GM19467 (cell line): ENCODE measurements at regions not wholly inside any gene's neighbourhood (a gene's known extent, or its start where the extent isn't known, plus 50 kb on each side); places are given as distances from the start of the nearest gene placed in this dataset.

Experiments
- ATAC-seq: cut with Tn5 transposase; IDR thresholded peaks from one replicate; pipeline ENCODE4 v1.9.1; 2021; ENCODE audit warnings: mild to moderate bottlenecking, moderate library complexity; ENCODE audit not compliant: unreplicated experiment

DNA sequence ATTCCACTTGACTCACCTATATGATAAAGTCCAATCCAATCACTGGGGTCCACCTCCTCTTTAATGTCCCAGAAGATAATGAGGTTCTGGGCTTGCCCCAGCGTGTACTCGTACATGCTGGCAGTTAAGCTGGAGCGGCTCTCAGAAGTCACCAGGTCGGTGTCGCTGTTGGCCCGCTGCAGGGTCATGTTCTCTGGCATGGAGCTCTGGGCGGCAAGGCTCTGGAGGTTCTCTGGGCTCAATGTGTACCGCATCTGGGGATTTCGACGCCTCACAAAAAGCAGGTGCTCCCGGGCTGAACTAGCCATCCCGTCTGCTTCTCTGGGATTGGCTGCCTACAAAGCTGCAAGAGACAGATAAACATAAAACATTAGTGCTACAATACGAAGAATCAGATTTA lies 206.4 kb upstream of the CCDC150 start:
- no peak for ATAC-seq

DNA sequence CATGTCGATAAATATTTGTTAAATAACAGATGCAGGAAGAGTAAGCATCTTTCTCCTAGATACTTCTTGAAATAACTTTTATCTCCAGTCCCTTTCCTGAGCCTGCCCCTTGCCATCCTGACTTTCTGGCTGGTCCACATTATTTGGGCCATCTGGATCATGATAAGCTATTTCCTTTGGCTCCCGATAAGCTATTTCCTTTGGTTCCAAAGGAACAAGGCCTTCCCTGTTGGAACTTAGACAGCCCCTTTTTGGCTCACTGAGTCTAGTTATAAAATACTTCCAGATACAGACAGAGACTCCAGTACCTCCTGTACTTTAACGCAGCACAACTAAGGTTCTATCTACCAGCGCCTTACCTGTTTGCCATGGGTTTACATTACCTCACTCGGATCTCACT lies 205.3 kb upstream of the CCDC150 start:
- no peak for ATAC-seq

GRCh38 chr2:196435189-196435588 lies 204.3 kb upstream of the CCDC150 start:
- ATAC-seq = no peak

DNA sequence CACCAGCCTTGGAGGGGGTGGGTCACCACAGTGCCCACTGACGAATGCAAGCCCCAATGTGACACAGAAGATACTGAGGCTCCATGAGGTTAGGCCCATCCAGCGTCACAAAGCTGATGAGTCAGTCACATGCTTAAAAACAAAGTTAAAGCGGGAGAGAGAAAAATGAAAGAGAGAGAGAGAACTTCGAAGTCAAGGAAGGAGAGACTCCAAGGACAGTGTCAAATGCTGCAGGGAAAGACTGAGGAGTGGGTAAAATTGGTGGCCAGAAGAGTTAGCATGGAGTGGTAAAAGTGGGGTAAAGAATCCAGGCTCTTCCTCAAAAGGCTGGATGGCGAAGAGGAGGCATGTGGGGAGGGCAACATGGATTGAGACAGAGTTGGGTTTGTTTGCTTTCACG lies 201.9 kb upstream of the CCDC150 start:
- no peak for ATAC-seq

- no peak for ATAC-seq
Measured at GRCh38 chr2:196439760-196440159, 199.8 kb upstream of the CCDC150 start.

DNA sequence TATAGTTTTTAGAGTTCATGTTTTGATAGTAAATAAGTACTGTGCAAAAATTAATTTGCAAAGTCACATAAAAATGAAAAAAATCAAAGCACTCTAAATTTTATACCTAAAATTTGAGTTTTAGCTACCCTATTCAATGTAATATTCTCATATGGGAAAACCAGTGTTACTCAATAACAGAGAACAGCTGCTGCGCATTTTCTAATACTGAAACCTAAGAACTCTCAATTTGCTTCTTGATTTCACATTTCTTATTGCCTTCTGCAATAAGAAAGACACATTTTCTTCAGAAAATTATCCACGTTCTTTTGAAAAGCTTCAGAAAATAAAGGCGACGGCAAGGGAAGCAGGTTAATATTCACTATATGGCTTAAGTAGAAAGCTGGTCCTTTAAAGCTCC lies 199.1 kb upstream of the CCDC150 start:
- ATAC-seq = no peak

DNA sequence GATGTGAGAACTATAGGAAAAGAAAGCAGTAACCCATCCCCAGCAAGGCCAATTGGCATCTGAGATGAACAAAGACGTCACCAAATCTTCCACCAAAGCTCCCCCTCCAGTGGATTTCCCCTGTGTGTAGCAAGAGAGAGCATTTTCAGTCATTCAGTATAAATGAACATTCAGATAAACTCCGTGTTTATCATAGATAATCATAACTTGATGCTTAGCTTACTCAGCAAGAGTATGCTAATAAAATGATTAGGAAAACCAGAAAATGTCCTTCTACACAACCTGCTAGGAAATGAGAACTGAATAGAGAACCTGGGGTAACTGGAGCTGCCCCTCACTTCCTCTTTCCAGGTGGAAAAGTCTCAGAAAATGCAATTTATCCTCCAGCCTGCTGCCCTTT lies 198.0 kb upstream of the CCDC150 start:
- no peak for ATAC-seq

- ATAC-seq = no peak
Measured at GRCh38 chr2:196442211-196442610, 197.3 kb upstream of the CCDC150 start.

DNA sequence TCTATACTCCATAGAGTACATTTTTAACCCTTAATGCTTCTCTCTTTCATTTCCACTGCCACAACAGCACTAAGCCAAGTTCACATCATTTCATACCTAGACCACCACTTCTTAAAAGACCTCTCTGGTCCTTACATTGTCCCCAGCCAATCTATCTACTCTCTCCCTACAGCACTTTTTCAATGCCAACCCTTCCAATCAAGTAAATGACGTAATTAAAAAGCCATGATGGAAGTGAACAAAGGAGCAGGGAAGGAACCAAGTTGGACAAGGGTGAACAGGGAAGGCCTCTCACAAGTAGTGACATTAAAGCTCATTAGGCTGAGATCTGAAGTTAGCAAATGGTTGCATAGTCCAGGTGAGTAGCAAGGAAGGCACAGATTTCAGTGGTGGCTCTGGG lies 195.1 kb upstream of the CCDC150 start:
- no peak for ATAC-seq

GRCh38 chr2:196445991-196446390 lies 193.5 kb upstream of the CCDC150 start:
- ATAC-seq = no peak

DNA sequence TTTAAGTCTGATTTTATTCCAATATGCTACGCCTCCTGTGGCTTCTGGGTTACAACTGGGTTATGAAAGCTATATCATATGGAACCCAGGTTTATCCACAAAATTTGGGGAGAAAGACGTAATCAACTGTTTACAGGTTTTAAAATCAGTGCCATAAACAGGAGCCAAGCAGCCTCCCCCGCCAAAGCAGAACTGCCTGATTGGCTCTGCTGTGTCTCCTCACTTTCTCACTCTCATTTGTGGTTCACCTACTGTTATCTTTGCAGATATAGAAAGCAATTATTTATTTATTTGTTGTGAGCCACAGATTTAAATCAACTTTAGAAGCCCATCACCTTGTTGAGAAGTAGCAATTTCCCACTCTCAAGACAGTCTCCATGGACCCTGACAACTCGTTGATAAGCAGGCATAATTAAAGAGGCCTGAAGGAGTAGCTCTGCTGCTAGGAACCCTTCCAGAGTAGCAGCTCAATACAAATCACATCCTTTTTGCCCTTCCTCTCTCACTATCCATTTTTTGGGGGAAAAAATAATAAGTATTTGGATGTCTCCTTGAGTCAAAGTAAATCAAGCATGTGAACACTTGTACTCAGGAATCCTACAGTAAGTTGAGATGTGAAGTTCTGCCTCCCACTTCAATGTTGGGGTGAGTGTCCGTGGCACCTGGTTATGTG lies 191.0 kb upstream of the CCDC150 start:
- ATAC-seq = no peak

GRCh38 chr2:196449083-196449482 lies 190.4 kb upstream of the CCDC150 start:
- no peak for ATAC-seq

DNA sequence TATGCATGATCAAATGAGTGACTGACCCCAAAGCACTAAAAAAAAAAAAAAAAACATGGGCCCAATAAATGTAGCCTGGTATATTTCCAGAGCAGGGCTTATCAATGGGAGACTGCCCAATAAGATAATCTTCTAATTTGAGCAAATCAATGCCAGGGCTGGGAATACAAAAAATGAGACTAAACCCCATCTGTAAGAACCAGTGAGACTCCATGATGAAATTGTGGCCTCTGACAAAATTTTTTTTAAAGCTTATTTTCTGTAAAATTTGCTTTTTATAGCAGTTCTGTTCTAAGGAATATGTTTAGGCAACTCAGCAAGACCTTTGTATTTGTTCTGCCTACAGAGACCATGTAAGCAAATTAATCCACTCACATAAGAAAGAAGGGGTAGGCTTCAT lies 186.8 kb upstream of the CCDC150 start:
- ATAC-seq = no peak

DNA sequence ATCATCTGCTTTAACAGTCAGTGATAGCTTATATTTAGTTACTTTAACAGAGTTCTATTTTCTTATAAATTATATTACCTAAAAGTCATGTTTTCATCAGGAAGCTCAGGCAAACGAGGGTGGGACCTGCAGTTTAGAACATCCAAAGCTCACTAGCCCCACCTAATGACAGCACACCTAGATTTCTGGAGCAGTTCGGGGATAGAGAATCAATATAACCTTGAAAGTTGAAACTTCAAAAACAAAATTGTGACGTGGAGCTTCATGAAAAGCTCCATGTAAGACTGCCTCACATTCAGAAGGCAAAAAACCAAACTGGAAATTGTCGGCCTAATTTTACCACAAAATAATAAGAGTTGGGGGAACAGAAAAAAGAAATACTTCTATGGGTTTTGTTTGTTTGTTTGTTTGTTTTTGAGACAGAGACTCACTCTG lies 185.9 kb upstream of the CCDC150 start:
- ATAC-seq = peak; percentile 69

DNA sequence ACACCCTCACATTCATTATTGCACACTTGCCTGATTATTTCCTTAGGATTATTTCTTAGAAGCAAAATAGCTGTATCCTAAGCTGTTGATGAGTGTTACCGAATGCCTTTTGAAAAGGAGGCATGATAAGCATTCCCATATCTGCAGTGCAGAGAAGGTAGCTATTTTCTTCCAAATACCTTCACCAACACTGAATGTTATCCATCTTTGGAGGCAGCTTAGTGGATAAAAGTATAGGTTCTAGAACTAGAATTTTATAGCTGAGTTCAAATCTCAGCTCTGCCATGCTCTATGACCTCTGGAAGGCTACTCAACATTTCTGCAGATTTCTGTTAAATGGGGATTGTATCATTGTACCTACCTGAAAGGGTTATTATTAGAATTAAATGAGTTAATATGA lies 185.0 kb upstream of the CCDC150 start:
- ATAC-seq = no peak

- no peak for ATAC-seq
Measured at GRCh38 chr2:196459539-196459938, 180.0 kb upstream of the CCDC150 start.

GRCh38 chr2:196463706-196464105 lies 175.8 kb upstream of the CCDC150 start:
- no peak for ATAC-seq

GRCh38 chr2:196464311-196464710 lies 175.2 kb upstream of the CCDC150 start:
- ATAC-seq = no peak

GRCh38 chr2:196466581-196466980 lies 172.9 kb upstream of the CCDC150 start:
- no peak for ATAC-seq

- ATAC-seq = no peak
Measured at GRCh38 chr2:196468394-196468793, 171.1 kb upstream of the CCDC150 start.

DNA sequence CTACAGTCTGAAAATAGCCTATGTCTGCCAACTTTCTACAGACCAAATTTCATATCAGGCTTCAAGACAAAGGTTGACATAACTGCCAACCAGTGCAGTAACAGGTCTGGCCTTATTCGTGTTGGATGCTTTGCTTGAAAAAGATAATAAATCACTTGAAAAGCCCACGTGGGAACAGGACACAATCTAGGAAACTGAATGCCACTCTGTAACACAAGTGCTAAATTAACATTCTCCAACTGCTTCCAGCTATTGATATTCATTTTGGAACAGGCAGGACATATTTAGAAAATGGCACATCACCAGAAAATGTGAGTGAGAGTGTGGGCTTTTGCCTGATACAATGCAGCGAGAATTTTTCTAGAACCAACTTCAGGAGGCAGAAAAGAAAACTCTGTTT lies 165.9 kb upstream of the CCDC150 start:
- no peak for ATAC-seq

DNA sequence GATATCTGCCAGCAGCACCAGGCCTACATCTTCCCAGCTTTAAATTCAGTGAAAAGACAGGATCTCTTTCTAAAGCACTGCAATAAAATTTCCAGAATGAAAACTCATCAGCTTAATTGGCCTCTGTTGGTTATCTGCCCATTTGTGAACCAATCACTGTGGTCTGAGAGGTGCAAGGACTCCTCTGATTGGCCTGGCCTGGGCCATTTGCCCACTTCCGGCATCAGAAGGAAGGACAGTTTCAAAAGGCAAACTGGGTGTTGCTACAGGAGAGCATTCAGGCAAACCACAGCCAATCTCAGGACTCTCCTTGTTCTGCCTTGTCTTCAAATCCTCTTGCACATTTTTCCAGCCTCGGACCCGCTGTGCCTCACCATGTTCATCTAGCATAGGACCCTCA lies 163.9 kb upstream of the CCDC150 start:
- ATAC-seq = no peak

GRCh38 chr2:196478588-196478987 lies 160.9 kb upstream of the CCDC150 start:
- no peak for ATAC-seq
